Karpas-422 (cell line): ENCODE measurements at regions not wholly inside any gene's neighbourhood (a gene's known extent, or its start where the extent isn't known, plus 50 kb on each side); places are given as distances from the start of the nearest gene placed in this dataset.
"Not testable (repeated sequence)": the region's sequence is repeated elsewhere in the genome, so short reads cannot be mapped to it uniquely, and the experiment has no call there.

ENCODE experiments used
- DNase-seq: peaks from one replicate; pipeline ENCODE4 v3.0.0-alpha.2; 2015
- H2AFZ ChIP-seq: fragments of 200-600 bp; sonication (generic); 2 replicates; pipeline ENCODE4 v1.6.1; 2014; ENCODE audit warnings: antibody characterized with exemption, low read length, mixed read lengths
- H3K27ac ChIP-seq: fragments of 200-600 bp; sonication (generic); 2 replicates; pipeline ENCODE4 v1.5.1; 2014; ENCODE audit warnings: mild to moderate bottlenecking, low read length, moderate library complexity
- H3K27me3 ChIP-seq: fragments of 200-600 bp; sonication (generic); 2 replicates; pipeline ENCODE4 v1.6.1; 2014; ENCODE audit warnings: low read length, mixed read lengths
- H3K36me3 ChIP-seq: fragments of 200-600 bp; sonication (generic); 2 replicates; pipeline ENCODE4 v1.6.1; 2014; ENCODE audit warnings: low read length, mixed read lengths; ENCODE audit not compliant: insufficient read depth
- H3K4me1 ChIP-seq: fragments of 200-600 bp; sonication (generic); 2 replicates; pipeline ENCODE4 v1.6.1; 2014; ENCODE audit warnings: mild to moderate bottlenecking, low read length, mixed read lengths
- H3K4me2 ChIP-seq: fragments of 200-600 bp; sonication (generic); 2 replicates; pipeline ENCODE4 v1.6.1; 2014; ENCODE audit warnings: low read length, low read depth, mild to moderate bottlenecking; ENCODE audit not compliant: poor library complexity, severe bottlenecking
- H3K4me3 ChIP-seq: fragments of 200-600 bp; sonication (generic); 2 replicates; pipeline ENCODE4 v1.5.1; 2014; ENCODE audit warnings: mild to moderate bottlenecking, antibody characterized with exemption, low read length, mixed read lengths
- H3K79me2 ChIP-seq: fragments of 200-600 bp; sonication (generic); 2 replicates; pipeline ENCODE4 v1.6.1; 2014; ENCODE audit warnings: mild to moderate bottlenecking, low read length, mixed read lengths
- H3K9ac ChIP-seq: fragments of 200-600 bp; sonication (generic); 2 replicates; pipeline ENCODE4 v1.6.0; 2014; ENCODE audit warnings: low read length
- H3K9me2 ChIP-seq: fragments of 200-600 bp; sonication (generic), shearing (Covaris generic); replicated peaks from 2 replicates; pipeline ENCODE4 v1.6.0; 2014; ENCODE audit warnings: mild to moderate bottlenecking, low read length, moderate library complexity; ENCODE audit not compliant: insufficient read depth
- H3K9me3 ChIP-seq: fragments of 300-700, 200-600 bp; sonication (generic); 2 replicates; pipeline ENCODE4 v1.6.1; 2014; ENCODE audit warnings: low read length, mixed read lengths
- H4K20me1 ChIP-seq: fragments of 200-600 bp; sonication (generic); 2 replicates; pipeline ENCODE4 v1.6.1; 2014; ENCODE audit warnings: mild to moderate bottlenecking, antibody characterized with exemption, low read length, low read depth; ENCODE audit not compliant: insufficient read depth

DNA sequence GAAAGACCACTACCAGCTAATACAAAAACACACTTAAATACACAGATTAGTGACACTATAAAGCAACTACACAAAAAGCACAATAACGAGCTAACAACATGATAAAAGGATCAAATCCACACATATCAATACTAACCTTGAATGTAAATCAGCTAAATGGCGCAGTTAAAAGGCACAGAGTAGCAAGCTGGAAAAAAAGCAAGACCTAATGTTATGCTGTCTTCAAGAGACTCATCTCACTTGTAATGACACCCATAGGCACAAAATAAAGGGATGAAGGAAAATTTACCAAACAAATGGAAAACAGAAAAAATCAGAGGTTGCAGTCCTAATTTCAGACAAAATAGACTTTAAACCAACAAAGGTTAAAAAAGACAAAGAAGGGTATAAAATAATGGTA lies 86.3 kb downstream of the NUS1 start:
- H3K4me2 ChIP-seq, result no peak overlapping the region
- H3K9me3 ChIP-seq, result peaks cover 7% of the 10 kb centered on the region; the same call in 1 of the 2 replicates
- H2AFZ ChIP-seq, result no peak overlapping the region
- no peaks in the 10 kb centered on the region for H3K36me3 ChIP-seq
- H3K27me3 ChIP-seq, result no peaks in the 10 kb centered on the region
- H3K4me1 ChIP-seq, result no peaks in the 10 kb centered on the region
- no peaks in the 10 kb centered on the region for H3K79me2 ChIP-seq
- no peaks in the 10 kb centered on the region for H4K20me1 ChIP-seq
- no peak overlapping the region for H3K9ac ChIP-seq
- no peak for DNase-seq
- H3K9me2 ChIP-seq, result no peaks in the 10 kb centered on the region
- H3K4me3 ChIP-seq, result no peak overlapping the region
- H3K27ac ChIP-seq, result no peak overlapping the region

DNA sequence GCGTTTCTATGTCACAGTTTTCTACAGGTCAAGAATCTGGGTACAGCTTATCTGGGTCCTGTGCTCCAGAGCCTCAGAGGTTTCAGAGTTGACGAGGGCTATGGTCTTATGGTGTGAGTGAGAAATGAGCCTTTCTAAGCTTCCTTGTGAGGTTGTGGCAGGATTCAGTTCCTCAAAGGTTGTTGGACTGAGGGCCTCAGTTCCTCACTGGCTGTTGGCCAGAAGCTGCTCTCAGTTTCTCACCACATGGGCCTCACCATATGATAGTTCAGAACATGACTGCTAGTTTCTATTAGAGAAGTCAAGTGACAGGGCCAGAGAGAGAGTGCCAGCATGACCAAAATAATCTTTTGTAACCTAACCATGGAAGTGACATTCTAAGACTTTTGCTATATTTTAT lies 96.1 kb downstream of the NUS1 start:
- Histone ChIP-seq H3K9me3 (no peaks in the 10 kb centered on the region), H3K4me1 (no peaks in the 10 kb centered on the region), H4K20me1 (no peaks in the 10 kb centered on the region), H3K9me2 (no peaks in the 10 kb centered on the region), H3K36me3 (no peaks in the 10 kb centered on the region), H3K27me3 (no peaks in the 10 kb centered on the region), H2AFZ (no peak overlapping the region), H3K4me2 (no peak overlapping the region), H3K27ac (no peak overlapping the region), H3K79me2 (no peaks in the 10 kb centered on the region), H3K9ac (no peak overlapping the region), H3K4me3 (no peak overlapping the region)
- no peak for DNase-seq

DNA sequence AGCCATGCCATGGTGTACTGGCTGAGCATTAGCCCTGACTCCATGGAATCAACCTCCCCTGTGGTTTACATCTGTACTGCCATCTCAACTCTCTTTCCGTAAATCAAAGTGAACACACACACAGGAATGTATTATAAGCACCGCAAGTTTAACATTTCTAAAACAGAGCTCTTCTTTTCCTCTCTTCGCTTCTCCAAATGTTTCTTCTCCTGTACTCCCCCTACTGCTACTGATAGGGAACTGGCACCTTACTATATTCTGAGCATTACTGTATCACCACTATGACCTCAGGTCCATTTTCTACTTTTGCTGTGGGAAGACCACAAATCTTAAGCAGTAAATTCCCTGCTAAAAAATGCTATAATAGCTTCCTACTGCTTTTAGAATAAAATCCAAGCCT lies 101.2 kb downstream of the NUS1 start:
- Histone ChIP-seq H3K4me1 (no peaks in the 10 kb centered on the region), H3K27me3 (no peaks in the 10 kb centered on the region), H3K27ac (no peak overlapping the region), H3K9me2 (no peaks in the 10 kb centered on the region), H3K36me3 (no peaks in the 10 kb centered on the region), H4K20me1 (no peaks in the 10 kb centered on the region), H3K9me3 (no peaks in the 10 kb centered on the region), H2AFZ (no peak overlapping the region), H3K4me2 (no peak overlapping the region), H3K79me2 (no peaks in the 10 kb centered on the region), H3K4me3 (no peak overlapping the region), H3K9ac (no peak overlapping the region)
- DNase-seq, result peak; percentile 56

DNA sequence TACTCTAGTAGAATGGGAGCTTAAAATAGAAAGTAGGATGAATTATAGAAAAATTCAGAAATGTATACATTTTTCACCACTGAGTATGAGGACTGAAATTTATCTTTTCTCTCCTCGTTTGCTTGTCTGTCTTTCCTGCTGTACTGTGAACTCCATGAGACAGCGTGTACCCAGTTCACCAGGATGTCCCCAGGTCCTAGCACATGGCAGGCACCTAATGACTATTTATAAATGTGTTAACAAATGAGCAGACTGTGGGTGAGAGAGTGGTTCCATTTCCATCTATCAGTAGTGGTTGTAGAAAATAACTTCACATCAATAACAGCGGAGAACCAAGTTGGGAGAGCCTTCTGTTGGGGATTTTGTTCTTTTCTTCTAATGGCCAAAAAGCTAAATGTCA lies 106.3 kb downstream of the NUS1 start:
- Histone ChIP-seq H3K4me1 (no peaks in the 10 kb centered on the region), H3K9me2 (no peaks in the 10 kb centered on the region), H3K27ac (no peak overlapping the region), H3K79me2 (no peaks in the 10 kb centered on the region), H3K9me3 (no peaks in the 10 kb centered on the region), H3K9ac (no peak overlapping the region), H2AFZ (no peak overlapping the region), H3K4me3 (no peak overlapping the region), H3K4me2 (no peak overlapping the region), H3K36me3 (no peaks in the 10 kb centered on the region), H3K27me3 (no peaks in the 10 kb centered on the region), H4K20me1 (no peaks in the 10 kb centered on the region)
- DNase-seq, result no peak

DNA sequence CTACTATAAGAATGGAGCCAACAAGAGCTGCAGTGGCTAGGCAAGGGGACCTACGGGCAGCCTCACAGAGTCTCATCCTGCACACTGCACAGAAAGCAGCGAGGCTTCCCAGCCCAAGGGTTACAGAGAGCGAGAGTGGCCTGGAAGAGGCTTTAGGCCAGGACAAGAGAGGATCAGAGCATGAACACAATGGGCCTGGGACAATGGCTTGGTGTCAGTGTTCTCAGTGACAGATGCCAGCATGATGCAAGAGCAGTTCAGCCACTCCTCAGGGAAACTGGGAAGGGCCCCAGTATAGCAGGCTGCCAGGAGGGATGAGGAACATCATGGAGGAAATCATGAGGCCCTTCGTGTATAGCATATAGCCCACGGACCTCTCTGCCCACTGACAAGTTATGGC lies 108.0 kb downstream of the NUS1 start:
- Histone ChIP-seq H3K4me1 (no peaks in the 10 kb centered on the region), H3K4me2 (no peak overlapping the region), H3K27ac (no peak overlapping the region), H2AFZ (no peak overlapping the region), H3K27me3 (no peaks in the 10 kb centered on the region), H3K4me3 (no peak overlapping the region), H3K9me3 (no peaks in the 10 kb centered on the region), H3K79me2 (no peaks in the 10 kb centered on the region), H3K9ac (no peak overlapping the region), H3K36me3 (no peaks in the 10 kb centered on the region), H4K20me1 (no peaks in the 10 kb centered on the region), H3K9me2 (no peaks in the 10 kb centered on the region)
- DNase-seq, result no peak

DNA sequence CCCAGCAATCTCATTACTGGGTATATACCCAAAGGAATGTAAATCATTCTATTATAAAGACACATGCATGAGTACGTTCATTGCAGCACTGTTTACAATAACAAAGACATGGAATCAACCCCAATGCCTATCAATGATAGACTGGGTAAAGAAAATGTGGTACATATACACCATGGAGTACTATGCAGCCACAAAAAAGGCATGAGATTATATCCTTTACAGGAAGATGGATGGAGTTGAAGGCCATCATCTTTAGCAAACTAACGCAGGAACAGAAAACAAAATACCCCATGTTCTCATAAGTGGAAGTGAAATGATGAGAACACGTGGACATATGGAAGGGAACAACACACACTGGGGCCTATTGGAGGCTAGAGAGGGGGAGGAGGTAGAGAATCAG lies 115.7 kb downstream of the NUS1 start:
- H3K4me1 ChIP-seq, result no peaks in the 10 kb centered on the region
- DNase-seq, result no peak

DNA sequence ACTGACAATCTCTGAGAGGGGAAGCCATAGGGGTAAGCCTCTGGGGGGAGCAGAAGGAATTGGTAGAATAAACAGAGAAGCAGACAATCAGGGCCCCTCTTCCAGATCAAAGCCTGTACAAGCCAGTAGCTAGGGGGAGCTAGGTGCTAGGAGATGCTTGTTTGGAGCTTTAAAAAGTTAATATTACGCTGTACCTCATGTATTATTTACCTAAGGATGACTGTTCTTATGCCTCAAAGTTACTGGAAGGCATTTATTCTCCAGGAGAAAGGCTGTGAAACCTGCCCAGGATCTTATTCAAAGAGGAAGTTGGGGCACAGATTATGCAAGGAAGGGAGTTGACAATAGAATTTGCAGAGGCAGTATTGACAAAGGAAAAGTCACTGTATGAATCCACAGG lies 111.8 kb upstream of the SLC35F1 start:
- Histone ChIP-seq H3K36me3 (no peaks in the 10 kb centered on the region), H3K27ac (no peak overlapping the region), H3K4me2 (no peak overlapping the region), H3K79me2 (no peaks in the 10 kb centered on the region), H3K4me3 (no peak overlapping the region), H3K9me2 (no peaks in the 10 kb centered on the region), H3K9ac (no peak overlapping the region), H2AFZ (no peak overlapping the region), H3K4me1 (no peaks in the 10 kb centered on the region), H3K27me3 (no peaks in the 10 kb centered on the region), H3K9me3 (no peaks in the 10 kb centered on the region), H4K20me1 (no peaks in the 10 kb centered on the region)
- DNase-seq, result no peak

More for the DNA sequence above, 115.7 kb downstream of the NUS1 start:
- Histone ChIP-seq H3K27ac (no peak overlapping the region), H3K9ac (no peak overlapping the region), H3K27me3 (no peaks in the 10 kb centered on the region), H2AFZ (no peak overlapping the region), H3K9me2 (no peaks in the 10 kb centered on the region), H4K20me1 (no peaks in the 10 kb centered on the region), H3K79me2 (no peaks in the 10 kb centered on the region), H3K4me3 (no peak overlapping the region), H3K9me3 (no peaks in the 10 kb centered on the region), H3K4me2 (no peak overlapping the region), H3K36me3 (no peaks in the 10 kb centered on the region)

DNA sequence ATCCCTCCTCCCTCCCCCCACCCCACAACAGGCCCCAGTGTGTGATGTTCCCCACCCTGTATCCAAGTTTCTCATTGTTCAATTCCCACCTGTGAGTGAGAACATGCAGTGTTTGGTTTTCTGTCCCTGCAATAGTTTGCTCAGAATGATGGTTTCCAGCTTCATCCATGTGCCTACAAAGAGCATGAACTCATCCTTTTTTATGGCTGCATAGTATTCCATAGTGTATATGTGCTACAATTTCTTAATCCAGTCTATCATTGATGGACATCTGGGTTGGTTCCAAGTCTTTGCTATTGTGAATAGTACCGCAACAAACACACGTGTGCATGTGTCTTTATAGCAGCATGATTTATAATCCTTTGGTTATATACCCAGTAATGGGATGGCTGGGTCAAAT lies 108.2 kb upstream of the SLC35F1 start:
- H3K36me3 ChIP-seq, H3K27me3 ChIP-seq, H3K4me1 ChIP-seq, H3K9ac ChIP-seq, H4K20me1 ChIP-seq, H3K9me3 ChIP-seq, H3K9me2 ChIP-seq, H3K4me3 ChIP-seq, DNase-seq, H3K79me2 ChIP-seq, H2AFZ ChIP-seq, H3K27ac ChIP-seq, H3K4me2 ChIP-seq: not testable (repeated sequence)

DNA sequence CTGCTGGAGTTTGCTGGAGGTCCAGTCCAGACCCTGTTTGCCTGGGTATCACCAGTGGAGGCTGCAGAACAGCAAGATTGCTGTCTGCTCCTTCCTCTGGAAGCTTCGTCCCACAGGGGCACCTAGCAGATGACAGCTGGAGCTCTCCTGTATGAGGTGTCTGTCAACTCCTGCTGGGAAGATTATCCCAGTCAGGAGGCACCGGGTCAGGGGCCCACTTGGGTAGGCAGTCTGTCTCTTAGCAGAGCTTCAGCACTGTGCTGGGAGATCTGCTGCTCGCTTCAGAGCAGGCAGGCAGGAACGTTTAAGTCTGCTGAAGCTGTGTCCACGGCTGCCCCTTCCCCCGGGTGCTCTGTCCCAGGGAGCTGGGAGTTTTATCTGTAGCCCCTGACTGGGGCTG lies 96.8 kb upstream of the SLC35F1 start:
- Histone ChIP-seq H3K27ac (no peak overlapping the region), H3K9ac (no peak overlapping the region)

More for the DNA sequence above, 96.8 kb upstream of the SLC35F1 start:
- Histone ChIP-seq H3K36me3 (no peaks in the 10 kb centered on the region), H3K27me3 (no peaks in the 10 kb centered on the region), H3K9me3 (no peaks in the 10 kb centered on the region), H3K79me2 (no peaks in the 10 kb centered on the region), H3K4me2 (no peak overlapping the region), H2AFZ (no peak overlapping the region), H4K20me1 (no peaks in the 10 kb centered on the region), H3K9me2 (no peaks in the 10 kb centered on the region), H3K4me1 (no peaks in the 10 kb centered on the region), H3K4me3 (no peak overlapping the region)
- DNase-seq, result no peak
